SU-DHL-6 (cell line): ENCODE measurements at regions not wholly inside any gene's neighbourhood (a gene's known extent, or its start where the extent isn't known, plus 50 kb on each side); places are given as distances from the start of the nearest gene placed in this dataset.

ENCODE experiments used
- H2AFZ ChIP-seq: fragments of 200-600 bp; sonication (generic); 2 replicates; pipeline ENCODE4 v1.6.1; 2014; ENCODE audit warnings: low read depth, mild to moderate bottlenecking, moderate library complexity, mixed read lengths, antibody characterized with exemption, low read length; ENCODE audit not compliant: severe bottlenecking
- H3F3A ChIP-seq: fragments of 200-600 bp; shearing (Covaris generic); 2 replicates; pipeline ENCODE4 v1.6.0; 2016; ENCODE audit warnings: antibody characterized with exemption, mild to moderate bottlenecking; ENCODE audit not compliant: insufficient read depth
- H3K27ac ChIP-seq: fragments of 200-600 bp; sonication (generic); 2 replicates; pipeline ENCODE4 v1.5.1; 2016; ENCODE audit warnings: low read depth, mild to moderate bottlenecking, low read length, moderate library complexity, mixed read lengths
- H3K27me3 ChIP-seq: fragments of 200-600 bp; sonication (generic), shearing (Covaris generic); 2 replicates; pipeline ENCODE4 v1.6.0; 2014; ENCODE audit warnings: mild to moderate bottlenecking, low read length
- H3K36me3 ChIP-seq: fragments of 200-600 bp; sonication (generic); 2 replicates; pipeline ENCODE4 v1.6.1; 2014; ENCODE audit warnings: mild to moderate bottlenecking, low read length, mixed read lengths
- H3K4me2 ChIP-seq: fragments of 300-600, 200-600 bp; shearing (Covaris generic), sonication (generic); 2 replicates; pipeline ENCODE4 v1.6.0; 2014; ENCODE audit warnings: low read length, low read depth, mild to moderate bottlenecking; ENCODE audit not compliant: poor library complexity, severe bottlenecking
- H3K4me3 ChIP-seq: fragments of 200-600 bp; sonication (generic); 2 replicates; pipeline ENCODE4 v1.5.1; 2014; ENCODE audit warnings: antibody characterized with exemption, low read length, mild to moderate bottlenecking, mixed read lengths; ENCODE audit not compliant: insufficient read depth, poor library complexity, severe bottlenecking
- H3K79me2 ChIP-seq: fragments of 200-600 bp; sonication (generic); 2 replicates; pipeline ENCODE4 v1.6.1; 2014; ENCODE audit warnings: mild to moderate bottlenecking, low read length, moderate library complexity; ENCODE audit not compliant: insufficient read depth
- H3K9ac ChIP-seq: fragments of 200-600 bp; sonication (generic); 2 replicates; pipeline ENCODE4 v1.7.0; 2014; ENCODE audit warnings: mild to moderate bottlenecking, low read length
- H3K9me2 ChIP-seq: fragments of 200-600 bp; sonication (generic); replicated peaks from 2 replicates; pipeline ENCODE4 v1.6.1; 2014; ENCODE audit warnings: low read length; ENCODE audit not compliant: insufficient read depth
- H3K9me3 ChIP-seq: fragments of 200-600 bp; sonication (generic); 2 replicates; pipeline ENCODE4 v1.6.1; 2014; ENCODE audit warnings: low read length, mixed read lengths; ENCODE audit not compliant: insufficient read depth
- H4K20me1 ChIP-seq: fragments of 200-600 bp; sonication (generic); 2 replicates; pipeline ENCODE4 v1.6.1; 2014; ENCODE audit warnings: low read depth, mild to moderate bottlenecking, antibody characterized with exemption, low read length, moderate library complexity, mixed read lengths
- EZH2phosphoT487 ChIP-seq: fragments of 200-600 bp; sonication (generic), shearing (Covaris generic); conservative IDR thresholded peaks from 2 replicates; pipeline ENCODE4 v1.6.1; 2018; ENCODE audit warnings: mild to moderate bottlenecking, antibody characterized with exemption, low read length, moderate library complexity, mixed read lengths
- TF ChIP-seq, protein P1 (sequence below): fragments of 200-600 bp; sonication (generic); IDR thresholded peaks from one replicate; pipeline ENCODE4 v1.5.1; 2017; ENCODE audit warnings: antibody characterized with exemption, mild to moderate bottlenecking, low read length, moderate library complexity; ENCODE audit not compliant: insufficient read depth, poor library complexity, severe bottlenecking

DNA sequence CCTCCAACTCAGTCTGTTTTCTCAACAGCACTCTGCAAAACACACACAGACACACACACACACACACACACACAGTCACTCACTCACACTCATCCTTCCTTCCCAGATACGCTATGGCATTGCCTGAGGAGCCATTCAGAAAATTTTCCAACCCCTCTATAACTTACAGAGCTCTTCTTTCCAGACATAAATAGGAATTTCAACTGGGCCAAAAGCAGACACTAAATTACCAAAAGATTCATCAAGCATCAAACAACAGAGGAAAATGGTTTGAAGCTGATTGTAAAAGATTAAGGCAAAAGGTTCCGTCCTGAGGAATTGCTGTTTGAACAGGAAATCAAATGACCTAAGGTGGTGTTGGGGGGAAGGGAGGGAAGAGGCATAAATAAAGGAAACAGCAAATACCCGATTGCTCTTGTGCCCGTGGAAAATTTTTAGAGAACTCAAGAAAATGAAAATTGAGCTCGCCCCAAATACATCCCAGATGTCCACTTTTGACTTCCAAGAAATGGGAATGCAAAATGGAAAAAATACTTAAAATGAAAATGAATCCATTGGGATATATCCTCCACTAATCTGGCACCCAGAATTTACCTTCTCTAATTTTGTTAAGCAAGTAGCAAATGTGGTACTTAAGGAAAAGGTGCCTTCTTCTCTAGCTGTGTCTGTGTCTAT is 183.6 kb downstream of the QDPR start:
- H3K27ac ChIP-seq, result no peak overlapping the region
- no peak for TF ChIP-seq EZH2phosphoT487
- TF ChIP-seq, protein P1, sequence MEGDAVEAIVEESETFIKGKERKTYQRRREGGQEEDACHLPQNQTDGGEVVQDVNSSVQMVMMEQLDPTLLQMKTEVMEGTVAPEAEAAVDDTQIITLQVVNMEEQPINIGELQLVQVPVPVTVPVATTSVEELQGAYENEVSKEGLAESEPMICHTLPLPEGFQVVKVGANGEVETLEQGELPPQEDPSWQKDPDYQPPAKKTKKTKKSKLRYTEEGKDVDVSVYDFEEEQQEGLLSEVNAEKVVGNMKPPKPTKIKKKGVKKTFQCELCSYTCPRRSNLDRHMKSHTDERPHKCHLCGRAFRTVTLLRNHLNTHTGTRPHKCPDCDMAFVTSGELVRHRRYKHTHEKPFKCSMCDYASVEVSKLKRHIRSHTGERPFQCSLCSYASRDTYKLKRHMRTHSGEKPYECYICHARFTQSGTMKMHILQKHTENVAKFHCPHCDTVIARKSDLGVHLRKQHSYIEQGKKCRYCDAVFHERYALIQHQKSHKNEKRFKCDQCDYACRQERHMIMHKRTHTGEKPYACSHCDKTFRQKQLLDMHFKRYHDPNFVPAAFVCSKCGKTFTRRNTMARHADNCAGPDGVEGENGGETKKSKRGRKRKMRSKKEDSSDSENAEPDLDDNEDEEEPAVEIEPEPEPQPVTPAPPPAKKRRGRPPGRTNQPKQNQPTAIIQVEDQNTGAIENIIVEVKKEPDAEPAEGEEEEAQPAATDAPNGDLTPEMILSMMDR, result no peak
- H3K9me2 ChIP-seq, result no peaks in the 10 kb centered on the region
- H2AFZ ChIP-seq, result no peak overlapping the region
- H3K79me2 ChIP-seq, result no peaks in the 10 kb centered on the region
- H3K36me3 ChIP-seq, result no peaks in the 10 kb centered on the region
- H4K20me1 ChIP-seq, result no peaks in the 10 kb centered on the region
- H3F3A ChIP-seq, result no peaks in the 10 kb centered on the region
- no peak overlapping the region for H3K9ac ChIP-seq
- H3K9me3 ChIP-seq, result no peaks in the 10 kb centered on the region
- no peak overlapping the region for H3K4me3 ChIP-seq
- no peak overlapping the region for H3K4me2 ChIP-seq
- no peaks in the 10 kb centered on the region for H3K27me3 ChIP-seq

DNA sequence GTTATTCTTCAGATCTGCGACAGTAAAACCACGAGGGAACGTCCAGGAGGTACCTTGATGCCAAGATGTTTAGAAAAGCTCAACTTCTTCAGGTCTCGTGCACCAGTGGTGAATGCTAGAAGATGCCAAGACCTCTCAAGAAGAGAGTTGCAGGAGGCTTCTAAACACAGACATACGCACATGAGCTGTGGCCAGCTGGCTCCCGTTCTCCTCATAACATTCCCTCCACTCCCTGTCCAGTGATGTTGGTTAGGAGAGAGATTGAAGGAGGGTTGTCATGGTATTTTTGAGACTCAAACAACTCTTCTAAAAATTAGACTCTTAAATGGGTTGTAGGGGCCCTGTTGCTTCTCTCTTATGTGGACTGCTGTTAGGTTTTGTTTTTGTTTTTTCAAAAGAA is 184.3 kb downstream of the QDPR start:
- H3F3A ChIP-seq, result no peaks in the 10 kb centered on the region
- no peak overlapping the region for H3K4me2 ChIP-seq
- H3K4me3 ChIP-seq, result no peak overlapping the region
- H3K27ac ChIP-seq, result no peak overlapping the region
- TF ChIP-seq, protein P1, result no peak
- no peak for TF ChIP-seq EZH2phosphoT487
- H3K9ac ChIP-seq, result no peak overlapping the region
- H3K36me3 ChIP-seq, result no peaks in the 10 kb centered on the region
- H2AFZ ChIP-seq, result no peak overlapping the region
- no peaks in the 10 kb centered on the region for H3K79me2 ChIP-seq
- H3K27me3 ChIP-seq, result no peaks in the 10 kb centered on the region
- H4K20me1 ChIP-seq, result no peaks in the 10 kb centered on the region
- no peaks in the 10 kb centered on the region for H3K9me2 ChIP-seq
- no peaks in the 10 kb centered on the region for H3K9me3 ChIP-seq

DNA sequence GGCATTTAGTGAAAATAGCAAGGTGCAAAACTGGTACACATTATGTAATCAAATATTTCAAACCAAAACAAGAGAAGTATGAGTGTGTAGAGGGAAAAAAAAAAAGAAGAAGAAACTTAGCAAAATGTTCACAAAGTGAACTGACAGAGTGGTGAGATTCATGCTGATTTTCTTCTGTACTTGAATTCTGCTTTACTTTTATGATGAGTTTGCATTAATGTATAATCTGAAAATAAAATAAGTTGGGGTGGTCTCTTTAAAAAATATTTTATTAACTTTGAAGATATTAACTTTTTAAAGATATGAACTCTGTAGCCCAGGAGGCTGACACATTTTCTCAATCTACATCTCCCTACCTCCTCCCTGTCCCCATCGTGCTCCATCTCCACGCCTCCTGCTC is 185.1 kb downstream of the QDPR start:
- H3F3A ChIP-seq, result no peaks in the 10 kb centered on the region
- no peaks in the 10 kb centered on the region for H3K36me3 ChIP-seq
- no peak overlapping the region for H3K9ac ChIP-seq
- no peaks in the 10 kb centered on the region for H4K20me1 ChIP-seq
- H3K27me3 ChIP-seq, result no peaks in the 10 kb centered on the region
- H3K9me2 ChIP-seq, result no peaks in the 10 kb centered on the region
- no peak overlapping the region for H3K4me3 ChIP-seq
- H3K27ac ChIP-seq, result no peak overlapping the region
- H3K9me3 ChIP-seq, result no peaks in the 10 kb centered on the region
- no peaks in the 10 kb centered on the region for H3K79me2 ChIP-seq
- H3K4me2 ChIP-seq, result no peak overlapping the region
- TF ChIP-seq EZH2phosphoT487, result no peak
- TF ChIP-seq, protein P1, result no peak
- H2AFZ ChIP-seq, result no peak overlapping the region
